Esophagus squamous epithelium (tissue), 4 donors: ENCODE measurements at regions not wholly inside any gene's neighbourhood (a gene's known extent, or its start where the extent isn't known, plus 50 kb on each side); places are given as distances from the start of the nearest gene placed in this dataset.

ENCODE experiments used
- CTCF ChIP-seq, 6 experiments: fragments of 450-650 bp in 4 of 6; fragments of 200-600 bp in 2 of 6; sonication (generic) in 2 of 6; IDR thresholded peaks; one replicate each; pipeline ENCODE4 v1.5.1; 2016 to 2019; ENCODE audit warnings: antibody characterized with exemption in 6 of 6, mild to moderate bottlenecking in 4 of 6, moderate library complexity in 4 of 6
- POLR2A ChIP-seq, 4 donors: fragments of 450-650 bp; IDR thresholded peaks; one replicate each; pipeline ENCODE4 v1.6.1; 2017; ENCODE audit warnings: antibody characterized with exemption in 4 of 4, mild to moderate bottlenecking in 4 of 4, moderate library complexity in 3 of 4

DNA sequence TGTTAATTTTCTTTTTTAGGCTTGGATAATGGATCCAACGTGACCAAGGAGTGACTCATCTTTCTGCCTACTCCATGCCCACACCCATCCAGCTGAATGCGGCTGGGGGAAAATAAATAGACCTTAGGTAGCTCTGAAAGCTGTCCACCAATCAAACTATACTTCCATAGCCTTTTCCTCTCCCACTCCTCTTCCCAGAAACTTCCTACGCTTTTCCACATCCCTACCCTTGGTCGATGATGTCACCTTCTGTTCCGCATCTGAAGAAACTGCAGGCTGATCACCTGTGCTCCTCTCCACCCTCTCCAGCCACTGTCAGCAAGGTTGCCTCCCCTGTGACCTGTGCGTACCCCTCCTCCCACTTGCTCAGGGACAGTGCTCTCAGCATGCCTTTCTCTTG, 359.8 kb upstream of the KLF6 start:
- TF ChIP-seq CTCF (IDR thresholded peaks at IDR 0.05) (no peak), POLR2A (IDR thresholded peaks at IDR 0.05) (no peak)
